ENCODE measurements at regions not wholly inside any gene's neighbourhood (a gene's known extent, or its start where the extent isn't known, plus 50 kb on each side); places are given as distances from the start of the nearest gene placed in this dataset.

- Histone ChIP-seq H3K27ac (no peak overlapping the region), H3K36me3 (no peaks in the 10 kb centered on the region), H3K4me2 (no peak overlapping the region), H3K4me1 (no peaks in the 10 kb centered on the region), H3K9me3 (replicated peaks in 1 of 11) (no peaks in the 10 kb centered on the region), H3K27me3 (no peaks in the 10 kb centered on the region), H4K20me1 (no peaks in the 10 kb centered on the region), H3K9ac (no peak overlapping the region), H3K4me3 (no peak overlapping the region)
- no peak for TF ChIP-seq Cebpa-rat (IDR thresholded peaks at IDR 0.05)
Measured at GRCh38 chrX:116961872-116962582, 499.3 kb upstream of the CT83 start.

GRCh38 chrX:116930311-116930710, 467.5 kb upstream of the CT83 start:
- Histone ChIP-seq H3K27me3 (peaks cover 10 to 78% (median 47%) of the 10 kb centered on the region in 11 experiments; a peak in 20 of 22 replicates), H3K36me3 (no peaks in the 10 kb centered on the region), H3K4me2 (no peak overlapping the region), H3K9me3 (replicated peaks in 1 of 11) (peaks cover 5 to 16% (median 9%) of the 10 kb centered on the region in 11 experiments; a peak in 14 of 22 replicates), H3K9ac (no peak overlapping the region), H3K4me1 (no peaks in the 10 kb centered on the region), H3K4me3 (no peak overlapping the region), H3K27ac (no peak overlapping the region), H4K20me1 (no peaks in the 10 kb centered on the region)
- TF ChIP-seq Cebpa-rat (IDR thresholded peaks at IDR 0.05): no peak

DNA sequence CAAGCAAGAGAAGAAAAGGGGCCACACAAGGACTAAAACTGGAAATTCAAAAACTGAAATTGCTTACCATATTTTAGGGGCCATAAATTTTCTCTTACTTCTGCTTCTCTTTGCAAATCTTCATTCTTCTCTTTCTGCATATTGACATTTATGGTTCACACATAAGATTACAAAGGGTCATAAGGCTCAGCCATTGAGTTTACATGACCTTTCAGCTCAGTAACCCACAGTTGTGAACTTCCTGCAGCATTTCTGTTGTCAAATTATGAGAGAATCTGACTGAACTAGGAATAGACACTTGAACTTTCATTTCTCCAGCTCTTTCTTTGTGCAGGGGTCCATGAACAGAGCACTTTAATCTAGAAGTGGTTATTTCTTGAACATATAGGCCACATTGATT, 434.8 kb upstream of the CT83 start:
- Histone ChIP-seq H3K4me2 (no peak overlapping the region), H3K27me3 (peaks cover 0 to 10% (median 0%) of the 10 kb centered on the region in 11 experiments; a peak in 3 of 22 replicates), H3K4me1 (no peaks in the 10 kb centered on the region), H3K36me3 (no peaks in the 10 kb centered on the region), H3K4me3 (no peak overlapping the region), H4K20me1 (no peaks in the 10 kb centered on the region), H3K9me3 (replicated peaks in 1 of 11) (peaks cover 11 to 28% (median 18%) of the 10 kb centered on the region in 11 experiments; a peak in 20 of 22 replicates), H3K27ac (no peak overlapping the region), H3K9ac (no peak overlapping the region)
- TF ChIP-seq Cebpa-rat (IDR thresholded peaks at IDR 0.05): no peak

DNA sequence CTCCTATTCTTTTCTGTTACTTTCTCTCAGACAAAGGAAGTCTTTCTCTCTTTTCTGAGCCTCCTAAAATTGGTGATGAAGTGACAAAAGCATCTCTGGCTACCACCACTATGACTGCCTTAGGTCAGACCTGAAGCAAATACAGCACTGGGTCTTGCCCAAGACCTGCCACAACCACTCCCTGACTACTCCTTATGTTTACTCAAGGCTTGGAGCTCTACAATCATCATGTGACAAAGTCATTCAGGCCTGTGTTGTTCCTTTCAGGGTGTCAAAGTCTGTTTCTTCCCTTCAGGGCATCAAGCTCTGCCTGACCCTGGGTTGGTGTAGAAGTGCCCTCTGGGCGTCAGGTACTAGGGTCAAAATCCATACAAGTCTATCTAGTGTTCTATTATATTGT, 419.2 kb upstream of the CT83 start:
- Histone ChIP-seq H3K9ac (no peak overlapping the region), H3K9me3 (replicated peaks in 1 of 11) (peaks cover 0 to 8% (median 0%) of the 10 kb centered on the region in 11 experiments; a peak in 3 of 22 replicates), H3K27ac (no peak overlapping the region), H3K36me3 (no peaks in the 10 kb centered on the region), H3K4me1 (no peaks in the 10 kb centered on the region), H3K27me3 (peaks cover 0 to 13% (median 0%) of the 10 kb centered on the region in 11 experiments; a peak in 8 of 22 replicates), H3K4me2 (no peak overlapping the region), H4K20me1 (no peaks in the 10 kb centered on the region), H3K4me3 (no peak overlapping the region)
- no peak for TF ChIP-seq Cebpa-rat (IDR thresholded peaks at IDR 0.05)

GRCh38 chrX:116873671-116874070, 410.9 kb upstream of the CT83 start:
- Histone ChIP-seq H3K27ac (no peak overlapping the region), H3K36me3 (no peaks in the 10 kb centered on the region), H3K4me1 (no peaks in the 10 kb centered on the region), H3K4me3 (no peak overlapping the region), H3K4me2 (no peak overlapping the region), H3K9me3 (replicated peaks in 1 of 11) (no peaks in the 10 kb centered on the region), H3K9ac (no peak overlapping the region), H4K20me1 (no peaks in the 10 kb centered on the region), H3K27me3 (peaks cover 0 to 24% (median 4%) of the 10 kb centered on the region in 11 experiments; a peak in 12 of 22 replicates)
- no peak for TF ChIP-seq Cebpa-rat (IDR thresholded peaks at IDR 0.05)

DNA sequence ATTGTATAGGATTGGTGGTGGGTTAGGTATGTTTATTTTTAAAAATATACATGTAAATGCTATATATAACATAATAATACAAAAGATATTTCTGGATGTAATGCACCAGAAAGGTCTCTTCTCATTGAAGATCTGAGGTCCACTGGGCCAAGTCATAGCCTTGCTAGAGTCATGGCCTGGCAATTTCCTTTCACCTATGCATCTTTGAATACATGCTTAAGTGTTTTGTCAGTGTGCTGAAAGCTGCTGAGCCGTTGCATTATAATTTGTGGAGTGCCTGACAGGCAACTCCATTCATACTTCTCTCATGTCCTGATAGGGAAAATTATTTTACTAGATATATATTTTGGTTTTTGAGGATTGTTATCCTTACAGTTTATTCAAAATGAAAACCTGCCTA, 410.2 kb upstream of the CT83 start:
- Histone ChIP-seq H3K27me3 (peaks cover 0 to 28% (median 10%) of the 10 kb centered on the region in 11 experiments; a peak in 14 of 22 replicates), H3K4me2 (no peak overlapping the region), H4K20me1 (no peaks in the 10 kb centered on the region), H3K9ac (no peak overlapping the region), H3K36me3 (no peaks in the 10 kb centered on the region), H3K9me3 (replicated peaks in 1 of 11) (peaks cover 0 to 6% (median 0%) of the 10 kb centered on the region in 11 experiments; a peak in 4 of 22 replicates), H3K4me3 (no peak overlapping the region), H3K27ac (no peak overlapping the region), H3K4me1 (no peaks in the 10 kb centered on the region)
- TF ChIP-seq Cebpa-rat (IDR thresholded peaks at IDR 0.05): no peak

DNA sequence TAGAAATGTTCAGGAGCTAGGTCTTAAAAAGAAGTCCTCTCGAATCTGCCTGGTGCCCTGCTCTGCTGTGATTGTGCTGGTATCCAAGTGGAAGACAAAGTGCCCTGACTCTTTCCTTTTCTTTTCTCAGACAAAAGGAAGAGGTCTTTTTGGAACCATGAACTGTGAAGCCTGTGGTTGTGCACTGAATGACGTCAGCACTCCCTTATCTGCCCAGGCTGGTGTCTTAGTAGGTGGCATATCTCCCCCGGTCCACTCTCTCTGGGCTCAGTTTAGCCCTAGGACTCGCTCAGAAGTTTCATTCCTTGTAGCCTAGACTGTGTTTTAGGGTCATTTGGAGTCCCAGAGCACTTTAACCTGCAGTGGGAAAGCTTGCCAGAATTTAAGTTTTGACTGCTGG, 400.3 kb upstream of the CT83 start:
- no peak overlapping the region for H3K27ac ChIP-seq
- H4K20me1 ChIP-seq: no peaks in the 10 kb centered on the region; a peak in 1 of 22 replicates
- H3K4me3 ChIP-seq: no peak overlapping the region
- H3K4me2 ChIP-seq: no peak overlapping the region
- no peaks in the 10 kb centered on the region for H3K36me3 ChIP-seq
- H3K27me3 ChIP-seq: peaks cover 3 to 86% (median 69%) of the 10 kb centered on the region in 11 experiments; a peak in 18 of 22 replicates
- TF ChIP-seq Cebpa-rat (IDR thresholded peaks at IDR 0.05): no peak
- no peaks in the 10 kb centered on the region for H3K4me1 ChIP-seq
- H3K9ac ChIP-seq: no peak overlapping the region
- peaks cover 0 to 7% (median 0%) of the 10 kb centered on the region in 11 experiments; a peak in 4 of 22 replicates for H3K9me3 ChIP-seq (replicated peaks in 1 of 11)

DNA sequence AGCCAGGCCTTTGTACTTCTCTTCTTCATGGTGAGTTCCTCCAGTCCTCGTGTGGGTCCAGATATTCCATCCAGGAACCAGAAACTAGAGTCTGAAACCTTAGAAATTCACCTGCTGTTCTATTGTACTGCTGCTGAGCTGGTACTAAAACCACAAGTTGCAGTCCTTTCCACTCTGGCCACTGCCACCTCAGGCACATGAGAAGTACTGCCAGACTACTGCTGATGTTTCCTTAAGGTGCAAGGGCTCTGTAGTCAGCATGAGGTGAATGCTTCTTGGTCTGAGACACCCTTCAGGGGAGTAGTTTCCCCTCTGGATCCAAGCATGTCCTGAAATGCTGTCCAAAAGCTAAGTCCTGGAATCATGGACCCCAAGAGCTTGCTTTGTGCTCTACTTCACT, 399.6 kb upstream of the CT83 start:
- no peaks in the 10 kb centered on the region for H3K36me3 ChIP-seq
- no peaks in the 10 kb centered on the region for H3K4me1 ChIP-seq
- peaks cover 3 to 86% (median 70%) of the 10 kb centered on the region in 11 experiments; a peak in 18 of 22 replicates for H3K27me3 ChIP-seq
- no peak for TF ChIP-seq Cebpa-rat (IDR thresholded peaks at IDR 0.05)
- H3K4me3 ChIP-seq: no peak overlapping the region
- H3K4me2 ChIP-seq: no peak overlapping the region
- no peaks in the 10 kb centered on the region; a peak in 1 of 22 replicates for H4K20me1 ChIP-seq
- H3K9me3 ChIP-seq (replicated peaks in 1 of 11): no peaks in the 10 kb centered on the region; a peak in 1 of 22 replicates
- H3K27ac ChIP-seq: no peak overlapping the region
- H3K9ac ChIP-seq: no peak overlapping the region

DNA sequence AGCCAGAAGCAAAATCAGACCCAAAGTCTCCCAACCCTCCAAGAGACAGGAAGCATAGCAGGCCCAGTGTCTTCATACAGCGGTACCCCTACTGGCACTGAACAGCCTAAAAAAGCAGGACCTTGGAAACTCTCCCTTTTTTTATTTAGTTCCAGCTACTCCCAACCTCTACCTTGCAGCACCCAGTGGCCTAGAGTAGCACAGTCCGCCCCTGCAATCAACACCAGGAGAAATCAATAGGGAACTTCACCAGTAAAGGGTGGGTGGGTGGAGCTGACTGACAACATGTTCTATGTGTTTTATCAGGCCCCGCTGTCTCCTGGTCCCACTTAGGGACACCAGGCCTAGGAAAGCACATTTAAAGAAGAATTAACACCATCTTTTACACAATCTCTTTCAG, 378.5 kb upstream of the CT83 start:
- no peak overlapping the region for H3K9ac ChIP-seq
- no peak for TF ChIP-seq Cebpa-rat (IDR thresholded peaks at IDR 0.05)
- H3K27me3 ChIP-seq: peaks cover 33 to 94% (median 77%) of the 10 kb centered on the region in 11 experiments; a peak in 21 of 22 replicates
- H3K36me3 ChIP-seq: no peaks in the 10 kb centered on the region
- no peak overlapping the region for H3K4me2 ChIP-seq
- H4K20me1 ChIP-seq: no peaks in the 10 kb centered on the region
- no peak overlapping the region for H3K4me3 ChIP-seq
- H3K27ac ChIP-seq: no peak overlapping the region
- no peaks in the 10 kb centered on the region; a peak in 2 of 22 replicates for H3K9me3 ChIP-seq (replicated peaks in 1 of 11)
- H3K4me1 ChIP-seq: no peaks in the 10 kb centered on the region

- H3K4me1 ChIP-seq: no peaks in the 10 kb centered on the region
- no peak overlapping the region for H3K4me2 ChIP-seq
- TF ChIP-seq Cebpa-rat (IDR thresholded peaks at IDR 0.05): no peak
- H3K9ac ChIP-seq: no peak overlapping the region
- H4K20me1 ChIP-seq: no peaks in the 10 kb centered on the region; a peak in 1 of 22 replicates
- H3K27ac ChIP-seq: no peak overlapping the region
- H3K27me3 ChIP-seq: peaks cover 41 to 97% (median 85%) of the 10 kb centered on the region in 11 experiments
- no peaks in the 10 kb centered on the region for H3K36me3 ChIP-seq
- no peaks in the 10 kb centered on the region for H3K9me3 ChIP-seq (replicated peaks in 1 of 11)
- H3K4me3 ChIP-seq: no peak overlapping the region
Measured at GRCh38 chrX:116827063-116827462, 364.3 kb upstream of the CT83 start.
